Gastroesophageal sphincter (tissue), 3 donors: ENCODE measurements at regions not wholly inside any gene's neighbourhood (a gene's known extent, or its start where the extent isn't known, plus 50 kb on each side); places are given as distances from the start of the nearest gene placed in this dataset.

Experiments used
- EP300 ChIP-seq: sonication (generic); formaldehyde crosslinking; IDR thresholded peaks from one replicate; pipeline ENCODE4 v1.6.1; 2017; ENCODE audit warnings: antibody characterized with exemption, mild to moderate bottlenecking
- POLR2A ChIP-seq, 2 donors: fragments of 450-650 bp; IDR thresholded peaks; one replicate each; pipeline ENCODE4 v1.6.1; 2017; ENCODE audit warnings: antibody characterized with exemption in 2 of 2, mild to moderate bottlenecking in 2 of 2, moderate library complexity in 1 of 2
- TF ChIP-seq, protein P1 (sequence below), 4 experiments: fragments of 200-600 bp in 2 of 4; fragments of 450-650 bp in 2 of 4; sonication (generic) in 1 of 4; IDR thresholded peaks; one replicate each; pipeline ENCODE4 v1.5.1; 2017 to 2019; ENCODE audit warnings: antibody characterized with exemption in 4 of 4, mild to moderate bottlenecking in 2 of 4, moderate library complexity in 2 of 4

DNA sequence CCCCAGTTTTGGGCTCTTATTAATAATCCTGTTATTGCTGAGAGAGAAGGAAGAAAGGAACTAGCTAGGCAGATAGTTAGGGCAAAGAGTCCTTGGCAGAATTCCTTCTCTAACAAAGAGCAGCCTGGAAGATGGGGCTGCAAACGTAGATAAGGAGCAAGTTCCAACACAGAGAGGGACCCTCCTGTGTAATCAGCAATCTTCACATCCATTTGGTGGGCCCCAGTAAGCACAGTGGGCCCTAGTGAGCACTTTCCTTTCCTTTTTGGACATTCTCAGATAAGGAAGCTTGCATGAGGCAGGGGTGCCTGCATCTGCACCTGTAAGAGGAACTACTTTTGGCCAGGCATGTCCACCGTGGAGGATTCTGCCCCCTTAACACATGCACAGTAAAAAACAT lies 119.6 kb upstream of the SGO1 start:
- TF ChIP-seq EP300 (no peak), POLR2A (IDR thresholded peaks at IDR 0.05) (no peak)
- TF ChIP-seq, protein P1, sequence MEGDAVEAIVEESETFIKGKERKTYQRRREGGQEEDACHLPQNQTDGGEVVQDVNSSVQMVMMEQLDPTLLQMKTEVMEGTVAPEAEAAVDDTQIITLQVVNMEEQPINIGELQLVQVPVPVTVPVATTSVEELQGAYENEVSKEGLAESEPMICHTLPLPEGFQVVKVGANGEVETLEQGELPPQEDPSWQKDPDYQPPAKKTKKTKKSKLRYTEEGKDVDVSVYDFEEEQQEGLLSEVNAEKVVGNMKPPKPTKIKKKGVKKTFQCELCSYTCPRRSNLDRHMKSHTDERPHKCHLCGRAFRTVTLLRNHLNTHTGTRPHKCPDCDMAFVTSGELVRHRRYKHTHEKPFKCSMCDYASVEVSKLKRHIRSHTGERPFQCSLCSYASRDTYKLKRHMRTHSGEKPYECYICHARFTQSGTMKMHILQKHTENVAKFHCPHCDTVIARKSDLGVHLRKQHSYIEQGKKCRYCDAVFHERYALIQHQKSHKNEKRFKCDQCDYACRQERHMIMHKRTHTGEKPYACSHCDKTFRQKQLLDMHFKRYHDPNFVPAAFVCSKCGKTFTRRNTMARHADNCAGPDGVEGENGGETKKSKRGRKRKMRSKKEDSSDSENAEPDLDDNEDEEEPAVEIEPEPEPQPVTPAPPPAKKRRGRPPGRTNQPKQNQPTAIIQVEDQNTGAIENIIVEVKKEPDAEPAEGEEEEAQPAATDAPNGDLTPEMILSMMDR (IDR thresholded peaks at IDR 0.05) = no peak
